Cardiac muscle cell (in vitro differentiated cells and primary cell): ENCODE measurements at regions not wholly inside any gene's neighbourhood (a gene's known extent, or its start where the extent isn't known, plus 50 kb on each side); places are given as distances from the start of the nearest gene placed in this dataset.

Source experiments
- DNase-seq, 2 donors: peaks; one replicate each; pipeline versions ENCODE4 v3.0.0 to v3.0.0-alpha.2; 2010 to 2017; ENCODE audit warnings: low read depth in 1 of 2, low spot score in 1 of 2
- H3K27ac ChIP-seq: fragments of 200-600 bp; sonication (generic); 2 replicates; pipeline ENCODE4 v1.5.1; 2016
- H3K27me3 ChIP-seq: fragments of 200-600 bp; sonication (generic); 2 replicates; pipeline ENCODE4 v1.6.0; 2016; ENCODE audit warnings: control low read depth
- H3K36me3 ChIP-seq: fragments of 200-600 bp; sonication (generic); 2 replicates; pipeline ENCODE4 v1.5.1; 2016; ENCODE audit warnings: control low read depth
- H3K4me1 ChIP-seq: fragments of 200-600 bp; sonication (generic); 2 replicates; pipeline ENCODE4 v1.8.1; 2017; ENCODE audit warnings: low read depth, mild to moderate bottlenecking, mixed run types
- H3K4me3 ChIP-seq: fragments of 200-600 bp; sonication (generic); 2 replicates; pipeline ENCODE4 v1.5.1; 2016; ENCODE audit warnings: mild to moderate bottlenecking
- H3K9me3 ChIP-seq: fragments of 200-600 bp; sonication (generic); 2 replicates; pipeline ENCODE4 v1.5.1; 2017; ENCODE audit warnings: low read depth, mild to moderate bottlenecking, control low read depth
- CTCF ChIP-seq: IDR thresholded peaks from 2 replicates; pipeline ENCODE4 v1.5.1; 2012; ENCODE audit warnings: low read depth, mild to moderate bottlenecking, low read length

- H3K27me3 ChIP-seq = no peaks in the 10 kb centered on the region
- no peaks in the 10 kb centered on the region for H3K9me3 ChIP-seq
- peak; percentile 34 for TF ChIP-seq CTCF
- no peak overlapping the region for H3K4me3 ChIP-seq
- H3K4me1 ChIP-seq = no peaks in the 10 kb centered on the region
- H3K27ac ChIP-seq = no peak overlapping the region
- peak; percentile 34 to 38 for DNase-seq
- H3K36me3 ChIP-seq = no peaks in the 10 kb centered on the region
Observed at GRCh38 chr13:27712421-27712820, 79.9 kb upstream of the GSX1 start.

- Histone ChIP-seq H3K36me3 (no peaks in the 10 kb centered on the region), H3K4me1 (no peaks in the 10 kb centered on the region), H3K9me3 (no peaks in the 10 kb centered on the region), H3K27ac (no peak overlapping the region), H3K27me3 (no peaks in the 10 kb centered on the region), H3K4me3 (no peak overlapping the region)
- no peak for TF ChIP-seq CTCF
- DNase-seq = no peak
Observed at GRCh38 chr13:27713767-27714166, 78.5 kb upstream of the GSX1 start.

- no peak overlapping the region for H3K4me3 ChIP-seq
- H3K4me1 ChIP-seq = no peaks in the 10 kb centered on the region
- H3K27ac ChIP-seq = no peak overlapping the region
- H3K36me3 ChIP-seq = no peaks in the 10 kb centered on the region
- peaks cover 5% of the 10 kb centered on the region for H3K27me3 ChIP-seq
- DNase-seq = no peak
- no peaks in the 10 kb centered on the region for H3K9me3 ChIP-seq
- no peak for TF ChIP-seq CTCF
Observed at GRCh38 chr13:27721681-27722080, 70.6 kb upstream of the GSX1 start.

- Histone ChIP-seq H3K4me3 (no peak overlapping the region), H3K27me3 (peaks cover 5% of the 10 kb centered on the region), H3K4me1 (no peaks in the 10 kb centered on the region), H3K36me3 (no peaks in the 10 kb centered on the region), H3K9me3 (no peaks in the 10 kb centered on the region), H3K27ac (no peak overlapping the region)
- no peak for TF ChIP-seq CTCF
- DNase-seq = peak in 1 of 2 donors; percentile 4
Observed at GRCh38 chr13:27728271-27728670, 64.0 kb upstream of the GSX1 start.

- TF ChIP-seq CTCF = no peak
- Histone ChIP-seq H3K27me3 (peaks cover 2% of the 10 kb centered on the region), H3K9me3 (no peaks in the 10 kb centered on the region), H3K36me3 (no peaks in the 10 kb centered on the region), H3K4me1 (no peaks in the 10 kb centered on the region), H3K4me3 (no peak overlapping the region), H3K27ac (no peak overlapping the region)
- no peak for DNase-seq
Observed at GRCh38 chr13:27730191-27730590, 62.1 kb upstream of the GSX1 start.
